H1 (cell line): ENCODE measurements at regions not wholly inside any gene's neighbourhood (a gene's known extent, or its start where the extent isn't known, plus 50 kb on each side); places are given as distances from the start of the nearest gene placed in this dataset.

Experiments
- CTCF ChIA-PET: fragments of 300-600 bp; sonication (Branson Sonifier 250); formaldehyde crosslinking; loops from one replicate; lab custom pipeline; 2021; ENCODE audit not compliant: partially characterized antibody; lab: Charles Lee
- POLR2A ChIA-PET: fragments of 300-600 bp; sonication (Branson Sonifier 250); formaldehyde crosslinking; loops from one replicate; lab custom pipeline; 2021; ENCODE audit warnings: inconsistent platforms; ENCODE audit not compliant: partially characterized antibody; lab: Charles Lee
- DNase-seq, 2 experiments: peaks; one replicate each; pipeline versions ENCODE4 v3.0.0 to v3.0.0-alpha.2; 2010 to 2022; ENCODE audit warnings: low spot score in 2 of 2, low read depth in 1 of 2, mixed read lengths in 1 of 2
- FAIRE-seq: peaks from 2 replicates; lab custom pipeline; 2011; peaks lifted over from hg19 to GRCh38; lab: Jason Lieb, UNC
- H2AFZ ChIP-seq: 2 replicates; pipeline ENCODE4 v1.8.1; 2012; ENCODE audit warnings: low read length, inconsistent platforms
- H2AK5ac ChIP-seq: 2 replicates; pipeline ENCODE4 v1.6.1; 2013; ENCODE audit warnings: low read depth, low read length
- H2BK120ac ChIP-seq: replicated peaks from 2 replicates; pipeline ENCODE3; 2013; ENCODE audit warnings: low read depth, low read length, inconsistent platforms
- H2BK12ac ChIP-seq: 2 replicates; pipeline ENCODE4 v1.6.1; 2013; ENCODE audit warnings: low read depth, low read length
- H2BK15ac ChIP-seq: 2 replicates; pipeline ENCODE4 v1.6.1; 2013; ENCODE audit warnings: low read length
- H2BK20ac ChIP-seq: 2 replicates; pipeline ENCODE4 v1.6.1; 2013; ENCODE audit warnings: low read length
- H2BK5ac ChIP-seq: 2 replicates; pipeline ENCODE4 v1.6.1; 2013; ENCODE audit warnings: low read depth, low read length
- H3K14ac ChIP-seq: 2 replicates; pipeline ENCODE4 v1.6.1; 2013; ENCODE audit warnings: inconsistent platforms; ENCODE audit not compliant: insufficient read length
- H3K18ac ChIP-seq: 2 replicates; pipeline ENCODE4 v1.6.1; 2013; ENCODE audit warnings: low read length; ENCODE audit errors: extremely low read depth
- H3K23ac ChIP-seq: 2 replicates; pipeline ENCODE4 v1.6.1; 2013; ENCODE audit warnings: inconsistent platforms; ENCODE audit not compliant: insufficient read length
- H3K23me2 ChIP-seq: 2 replicates; pipeline ENCODE4 v1.6.1; 2013; ENCODE audit warnings: low read depth, low read length
- H3K27ac ChIP-seq: 2 replicates; pipeline ENCODE4 v1.6.1; 2011; ENCODE audit warnings: low read depth, low read length, inconsistent platforms
- H3K27me3 ChIP-seq, 4 experiments: replicated peaks in 1 of 4; 1 replicate in 1 of 4; 2 replicates in 3 of 4; pipeline versions ENCODE4 v1.6.1 to v1.8.1; 2011 to 2013; ENCODE audit warnings: low read length in 3 of 4, mild to moderate bottlenecking in 3 of 4, inconsistent platforms in 2 of 4, mixed read lengths in 2 of 4, moderate library complexity in 1 of 4; ENCODE audit not compliant: control insufficient read depth in 3 of 4, insufficient read depth in 3 of 4; ENCODE audit errors: extremely low read depth in 1 of 4
- H3K36me3 ChIP-seq, 4 experiments: 2 replicates each; pipeline versions ENCODE4 v1.6.1 to v1.8.1; 2011 to 2013; ENCODE audit warnings: mild to moderate bottlenecking in 4 of 4, low read length in 3 of 4, moderate library complexity in 2 of 4, control low read depth in 1 of 4, inconsistent platforms in 1 of 4; ENCODE audit not compliant: insufficient read depth in 4 of 4, control insufficient read depth in 2 of 4
- H3K4ac ChIP-seq: replicated peaks from 2 replicates; pipeline ENCODE3; 2013; ENCODE audit warnings: low read length, low read depth, mixed read lengths, inconsistent platforms; ENCODE audit not compliant: insufficient read length
- H3K4me1 ChIP-seq, 4 experiments: replicated peaks in 1 of 4; 1 replicate in 1 of 4; 2 replicates in 3 of 4; pipeline versions ENCODE4 v1.6.1 to v1.8.1; 2011 to 2013; ENCODE audit warnings: low read length in 3 of 4, inconsistent platforms in 2 of 4, mixed read lengths in 1 of 4; ENCODE audit not compliant: insufficient read depth in 4 of 4, control insufficient read depth in 3 of 4
- H3K4me2 ChIP-seq, 2 experiments: 2 replicates each; pipeline versions ENCODE4 v1.6.1 to v1.8.1; 2011 to 2013; ENCODE audit warnings: low read depth in 2 of 2, low read length in 2 of 2, control low read depth in 1 of 2, inconsistent platforms in 1 of 2, mild to moderate bottlenecking in 1 of 2; ENCODE audit not compliant: insufficient read depth in 1 of 2
- H3K4me3 ChIP-seq, 4 experiments: fragments of 200-600, 300-600 bp in 1 of 4; sonication (generic), shearing (Covaris generic), sonication (Bioruptor Twin) in 1 of 4; 2 replicates each; pipeline versions ENCODE4 v1.5.1 to v1.8.1; 2011 to 2016; ENCODE audit warnings: low read length in 4 of 4, low read depth in 3 of 4, control low read depth in 2 of 4, inconsistent platforms in 2 of 4, mild to moderate bottlenecking in 2 of 4, mixed read lengths in 1 of 4, moderate library complexity in 1 of 4; ENCODE audit not compliant: insufficient read depth in 2 of 4; ENCODE audit errors: extremely low read depth in 1 of 4
- H3K56ac ChIP-seq: replicated peaks from 2 replicates; pipeline ENCODE3; 2013; ENCODE audit warnings: low read depth, mild to moderate bottlenecking, mixed read lengths, low read length, inconsistent platforms; ENCODE audit not compliant: insufficient read length
- H3K79me1 ChIP-seq: 2 replicates; pipeline ENCODE4 v1.6.1; 2013; ENCODE audit warnings: low read depth, low read length, control low read depth
- H3K79me2 ChIP-seq, 2 experiments: 2 replicates each; pipeline versions ENCODE4 v1.6.1 to v1.8.1; 2012 to 2013; ENCODE audit warnings: low read length in 2 of 2, mild to moderate bottlenecking in 2 of 2, inconsistent platforms in 1 of 2; ENCODE audit not compliant: insufficient read depth in 2 of 2, control insufficient read depth in 1 of 2
- H3K9ac ChIP-seq, 4 experiments: replicated peaks in 1 of 4; 1 replicate in 1 of 4; 2 replicates in 3 of 4; pipeline versions ENCODE4 v1.6.1 to v1.8.1; 2011 to 2013; ENCODE audit warnings: low read depth in 3 of 4, low read length in 3 of 4, control low read depth in 2 of 4, mild to moderate bottlenecking in 2 of 4, moderate library complexity in 2 of 4, inconsistent platforms in 1 of 4; ENCODE audit errors: extremely low read depth in 1 of 4
- H3K9me3 ChIP-seq, 2 experiments: 2 replicates each; pipeline versions ENCODE4 v1.6.1 to v1.8.1; 2012 to 2013; ENCODE audit warnings: mild to moderate bottlenecking in 2 of 2, moderate library complexity in 2 of 2, control low read depth in 1 of 2, inconsistent platforms in 1 of 2, low read depth in 1 of 2, low read length in 1 of 2, mixed read lengths in 1 of 2; ENCODE audit not compliant: insufficient read depth in 2 of 2
- H4K20me1 ChIP-seq, 2 experiments: replicated peaks in 1 of 2; 2 replicates each; pipeline versions ENCODE3 to v1.8.1; 2011 to 2013; ENCODE audit warnings: inconsistent platforms in 2 of 2, low read length in 2 of 2, mild to moderate bottlenecking in 1 of 2; ENCODE audit not compliant: insufficient read depth in 2 of 2, control insufficient read depth in 1 of 2
- H4K5ac ChIP-seq: 2 replicates; pipeline ENCODE4 v1.6.1; 2013; ENCODE audit warnings: low read length, low read depth, mixed read lengths, inconsistent platforms; ENCODE audit not compliant: insufficient read length
- H4K8ac ChIP-seq: 2 replicates; pipeline ENCODE4 v1.8.0; 2013; ENCODE audit warnings: mild to moderate bottlenecking, moderate library complexity, low read length, inconsistent platforms; ENCODE audit not compliant: insufficient read depth; ENCODE audit errors: extremely low read depth
- H4K91ac ChIP-seq: replicated peaks from 2 replicates; pipeline ENCODE3; 2013; ENCODE audit warnings: low read length, mixed read lengths, inconsistent platforms; ENCODE audit not compliant: insufficient read length
- CBX5 ChIP-seq: fragments of 300-800, 300-1000 bp; sonication (generic); IDR thresholded peaks from 2 replicates; pipeline ENCODE4 v1.7.1; 2016; ENCODE audit warnings: antibody characterized with exemption, low read length, low read depth
- FOSL1 ChIP-seq: IDR thresholded peaks from 2 replicates; pipeline ENCODE4 v1.6.1; 2011; ENCODE audit warnings: mild to moderate bottlenecking, low read depth, low read length, moderate library complexity; ENCODE audit not compliant: insufficient read depth
- JUN ChIP-seq: IDR thresholded peaks from 2 replicates; pipeline ENCODE4 v1.6.1; 2011; ENCODE audit warnings: low read depth, mild to moderate bottlenecking, improper control_type of control experiment, low read length
- WGBS, 2 experiments: shearing (Covaris generic) in 1 of 2; methylation state at CpG; one replicate each; pipeline versions ENCODE4 v1.1.6 to v1.1.7; 2013 to 2015; ENCODE audit warnings: low lambda C conversion rate in 2 of 2, mixed read lengths in 2 of 2, inconsistent platforms in 1 of 2, low coverage in 1 of 2, missing lambda C conversion rate in 1 of 2; ENCODE audit not compliant: insufficient replicate concordance in 2 of 2, insufficient coverage in 1 of 2, insufficient read length in 1 of 2; ENCODE audit errors: extremely low coverage in 1 of 2, missing lambda C conversion rate in 1 of 2; 5-methylcytosine and 5-hydroxymethylcytosine counted together

DNA sequence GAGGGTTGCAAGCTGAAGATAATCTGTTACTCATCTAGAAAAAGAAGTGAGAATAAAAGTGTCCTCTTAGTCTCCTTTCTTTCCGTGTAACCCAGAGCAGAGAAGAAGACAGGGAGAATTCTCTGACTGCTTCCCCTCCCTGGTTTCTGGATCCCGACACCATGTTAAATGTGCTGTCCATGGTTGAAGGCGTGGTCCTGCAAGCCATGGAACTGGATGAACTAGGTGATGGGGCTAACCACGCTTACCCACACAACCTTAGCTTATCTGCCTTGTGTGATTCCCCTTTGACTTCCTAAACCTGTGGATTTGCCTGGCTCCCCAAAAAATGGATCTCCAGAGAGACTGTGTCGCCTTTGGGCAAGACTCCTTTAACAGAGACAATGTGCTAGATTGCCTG lies 907.6 kb downstream of the FSTL5 start:
- Histone ChIP-seq H2BK120ac (no peak overlapping the region), H4K8ac (no peak overlapping the region), H4K5ac (no peak overlapping the region), H4K20me1 (no peaks in the 10 kb centered on the region), H3K79me1 (no peaks in the 10 kb centered on the region), H2AK5ac (no peak overlapping the region), H2BK12ac (no peak overlapping the region), H3K9ac (no peak overlapping the region), H3K27me3 (no peaks in the 10 kb centered on the region), H4K91ac (no peak overlapping the region), H3K79me2 (no peaks in the 10 kb centered on the region), H3K18ac (no peak overlapping the region), H3K36me3 (peaks cover 0 to 5% (median 0%) of the 10 kb centered on the region in 4 experiments; a peak in 1 of 8 replicates), H2BK15ac (no peak overlapping the region), H3K4ac (no peak overlapping the region), H3K27ac (no peak overlapping the region), H3K23ac (no peak overlapping the region), H3K9me3 (peaks cover 28 to 37% of the 10 kb centered on the region in 2 experiments), H3K14ac (no peak overlapping the region), H2BK5ac (no peak overlapping the region), H3K4me1 (no peaks in the 10 kb centered on the region), H3K56ac (no peak overlapping the region), H3K4me3 (peak overlapping the region in 1 of 4 experiments; percentile 28; a peak in 1 of 8 replicates), H3K4me2 (no peak overlapping the region), H2BK20ac (no peak overlapping the region), H3K23me2 (no peaks in the 10 kb centered on the region), H2AFZ (no peak overlapping the region)
- TF ChIP-seq JUN (no peak), CBX5 (peak; percentile 89; the same call in 1 of the 2 replicates), FOSL1 (no peak)
- POLR2A ChIA-PET, result no interaction called here
- CTCF ChIA-PET, result interaction anchor here (0.6 to 1.6 kb wide), 5 partner anchors 9 to 160 kb away, joined by 3 read pairs; no protein-coding TSS in a partner anchor
- DNase-seq (no peak), FAIRE-seq (no peak)
- 92% methylated on average over 5 of the region's 5 CpGs; no CpG with 5 or more reads in 1 of the 2 experiments for WGBS, 2 experiments
